ENCODE measurements at regions not wholly inside any gene's neighbourhood (a gene's known extent, or its start where the extent isn't known, plus 50 kb on each side); places are given as distances from the start of the nearest gene placed in this dataset.

DNA sequence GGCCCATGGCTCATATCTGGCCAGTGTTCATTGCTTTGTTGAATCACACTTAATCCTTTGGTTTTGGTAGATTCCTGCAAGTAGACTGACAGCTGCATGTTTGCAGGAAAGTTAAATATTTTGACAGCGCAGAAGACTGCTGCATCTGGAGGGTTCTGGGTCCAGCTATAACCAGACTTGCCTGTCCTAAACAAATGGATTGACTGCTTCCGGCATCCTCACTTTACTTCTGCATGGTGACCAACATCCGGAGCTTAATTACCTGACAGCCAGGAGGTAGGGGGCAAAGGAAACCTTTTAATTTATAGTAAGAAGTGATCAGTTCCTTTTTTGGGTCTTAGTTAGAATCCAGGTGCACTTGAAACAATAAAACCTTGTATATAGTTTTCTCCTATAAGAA lies 263.3 kb downstream of the SNX10 start:
- H3K27ac ChIP-seq: no peak overlapping the region
- TF ChIP-seq, protein P1, sequence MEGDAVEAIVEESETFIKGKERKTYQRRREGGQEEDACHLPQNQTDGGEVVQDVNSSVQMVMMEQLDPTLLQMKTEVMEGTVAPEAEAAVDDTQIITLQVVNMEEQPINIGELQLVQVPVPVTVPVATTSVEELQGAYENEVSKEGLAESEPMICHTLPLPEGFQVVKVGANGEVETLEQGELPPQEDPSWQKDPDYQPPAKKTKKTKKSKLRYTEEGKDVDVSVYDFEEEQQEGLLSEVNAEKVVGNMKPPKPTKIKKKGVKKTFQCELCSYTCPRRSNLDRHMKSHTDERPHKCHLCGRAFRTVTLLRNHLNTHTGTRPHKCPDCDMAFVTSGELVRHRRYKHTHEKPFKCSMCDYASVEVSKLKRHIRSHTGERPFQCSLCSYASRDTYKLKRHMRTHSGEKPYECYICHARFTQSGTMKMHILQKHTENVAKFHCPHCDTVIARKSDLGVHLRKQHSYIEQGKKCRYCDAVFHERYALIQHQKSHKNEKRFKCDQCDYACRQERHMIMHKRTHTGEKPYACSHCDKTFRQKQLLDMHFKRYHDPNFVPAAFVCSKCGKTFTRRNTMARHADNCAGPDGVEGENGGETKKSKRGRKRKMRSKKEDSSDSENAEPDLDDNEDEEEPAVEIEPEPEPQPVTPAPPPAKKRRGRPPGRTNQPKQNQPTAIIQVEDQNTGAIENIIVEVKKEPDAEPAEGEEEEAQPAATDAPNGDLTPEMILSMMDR (conservative IDR thresholded peaks at IDR 0.05): no peak

- TF ChIP-seq, protein P1 (conservative IDR thresholded peaks at IDR 0.05): no peak
- peak overlapping the region; percentile 56 for H3K27ac ChIP-seq
Observed at GRCh38 chr7:26556061-26556881, 264.6 kb downstream of the SNX10 start.

- TF ChIP-seq, protein P1 (conservative IDR thresholded peaks at IDR 0.05): no peak
- no peak overlapping the region for H3K27ac ChIP-seq
Observed at GRCh38 chr7:26560526-26561256, 269.0 kb downstream of the SNX10 start.

DNA sequence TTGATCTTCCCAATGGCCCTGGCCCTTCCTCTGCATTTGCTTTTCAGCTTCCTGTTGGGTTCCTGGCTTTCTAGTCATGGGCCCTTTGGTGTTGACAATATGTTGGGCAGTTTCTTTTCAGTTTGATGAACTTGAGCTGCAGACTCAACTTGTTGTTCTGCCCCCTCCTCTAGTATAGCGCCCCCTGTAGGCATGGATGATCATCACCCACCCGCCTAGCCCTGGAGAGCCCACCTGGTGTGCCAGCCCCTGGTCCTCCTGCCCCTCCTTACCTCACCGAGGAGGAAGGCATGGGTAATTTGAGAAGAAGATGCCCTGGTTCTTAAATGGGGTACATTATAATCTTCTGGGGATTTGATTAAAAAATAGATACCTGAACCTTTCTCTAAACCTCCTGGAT lies 271.2 kb downstream of the SNX10 start:
- TF ChIP-seq, protein P1 (conservative IDR thresholded peaks at IDR 0.05): no peak
- H3K27ac ChIP-seq: no peak overlapping the region

DNA sequence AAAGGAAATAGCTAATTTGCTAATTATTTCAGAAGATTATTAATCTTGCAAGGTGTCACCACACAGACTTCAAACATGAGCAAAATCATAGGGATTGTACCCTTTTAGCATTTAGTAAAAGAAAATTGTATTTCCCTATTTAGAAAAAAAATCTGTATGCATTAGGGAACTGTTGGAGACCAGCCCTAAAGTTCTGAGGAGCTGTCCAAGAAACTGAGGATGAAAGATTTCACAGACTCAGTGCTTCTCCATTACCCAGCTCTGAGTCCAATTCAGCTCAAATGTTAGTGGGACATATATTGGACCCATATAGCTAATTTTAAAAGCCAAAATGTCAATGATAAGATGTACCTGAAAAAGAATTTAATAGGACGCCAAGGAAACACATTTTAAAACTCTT lies 271.7 kb downstream of the SNX10 start:
- no peak overlapping the region for H3K27ac ChIP-seq
- TF ChIP-seq, protein P1 (conservative IDR thresholded peaks at IDR 0.05): no peak

GRCh38 chr7:26567266-26567665 lies 275.6 kb downstream of the SNX10 start:
- TF ChIP-seq, protein P1 (conservative IDR thresholded peaks at IDR 0.05): no peak
- no peak overlapping the region for H3K27ac ChIP-seq

GRCh38 chr7:26574476-26574875 lies 282.8 kb downstream of the SNX10 start:
- TF ChIP-seq, protein P1 (conservative IDR thresholded peaks at IDR 0.05): no peak
- no peak overlapping the region for H3K27ac ChIP-seq

All from VCaP (cell line).